ENCODE measurements at regions not wholly inside any gene's neighbourhood (a gene's known extent, or its start where the extent isn't known, plus 50 kb on each side); places are given as distances from the start of the nearest gene placed in this dataset.

- no peaks in the 10 kb centered on the region for H3K4me1 Mint-ChIP-seq
- no peak for TF ChIP-seq CTCF (IDR thresholded peaks at IDR 0.05; ENCODE audit: unreplicated experiment)
- H3K4me3 Mint-ChIP-seq = no peak overlapping the region
- H3K27ac Mint-ChIP-seq = no peak overlapping the region
- H3K27me3 Mint-ChIP-seq (ENCODE audit: low read depth) = no peaks in the 10 kb centered on the region
- no peaks in the 10 kb centered on the region for H3K36me3 Mint-ChIP-seq
- peaks cover 21% of the 10 kb centered on the region for H3K9me3 Mint-ChIP-seq
- no peak for DNase-seq (ENCODE audit: low spot score in 2 of 2, unreplicated experiment in 2 of 2)
Measured at GRCh38 chr14:75350505-75351060, 72.0 kb downstream of the FOS start.

GRCh38 chr14:75359098-75359497, 68.7 kb upstream of the JDP2 start:
- H3K27me3 Mint-ChIP-seq (ENCODE audit: low read depth) = peaks cover 4% of the 10 kb centered on the region
- H3K9me3 Mint-ChIP-seq = no peaks in the 10 kb centered on the region
- no peak overlapping the region for H3K4me3 Mint-ChIP-seq
- no peak for TF ChIP-seq CTCF (IDR thresholded peaks at IDR 0.05; ENCODE audit: unreplicated experiment)
- DNase-seq (ENCODE audit: low spot score in 2 of 2, unreplicated experiment in 2 of 2) = no peak
- H3K36me3 Mint-ChIP-seq = no peaks in the 10 kb centered on the region
- no peaks in the 10 kb centered on the region for H3K4me1 Mint-ChIP-seq
- no peak overlapping the region for H3K27ac Mint-ChIP-seq

GRCh38 chr14:75361041-75361440, 66.8 kb upstream of the JDP2 start:
- no peak for TF ChIP-seq CTCF (IDR thresholded peaks at IDR 0.05; ENCODE audit: unreplicated experiment)
- Mint-ChIP-seq H3K9me3 (no peaks in the 10 kb centered on the region), H3K4me1 (no peaks in the 10 kb centered on the region), H3K4me3 (no peak overlapping the region), H3K27me3 (ENCODE audit: low read depth) (peaks cover 13% of the 10 kb centered on the region), H3K27ac (no peak overlapping the region), H3K36me3 (no peaks in the 10 kb centered on the region)
- DNase-seq (ENCODE audit: low spot score in 2 of 2, unreplicated experiment in 2 of 2) = no peak

- Mint-ChIP-seq H3K9me3 (no peaks in the 10 kb centered on the region), H3K4me1 (no peaks in the 10 kb centered on the region), H3K36me3 (no peaks in the 10 kb centered on the region), H3K27me3 (ENCODE audit: low read depth) (peaks cover 13% of the 10 kb centered on the region), H3K4me3 (no peak overlapping the region), H3K27ac (no peak overlapping the region)
- no peak for TF ChIP-seq CTCF (IDR thresholded peaks at IDR 0.05; ENCODE audit: unreplicated experiment)
- no peak for DNase-seq (ENCODE audit: low spot score in 2 of 2, unreplicated experiment in 2 of 2)
Measured at GRCh38 chr14:75361751-75362433, 65.9 kb upstream of the JDP2 start.

GRCh38 chr14:75363130-75363529, 64.7 kb upstream of the JDP2 start:
- Mint-ChIP-seq H3K27me3 (ENCODE audit: low read depth) (peaks cover 13% of the 10 kb centered on the region), H3K36me3 (no peaks in the 10 kb centered on the region), H3K9me3 (no peaks in the 10 kb centered on the region), H3K27ac (no peak overlapping the region), H3K4me1 (no peaks in the 10 kb centered on the region), H3K4me3 (no peak overlapping the region)
- DNase-seq (ENCODE audit: low spot score in 2 of 2, unreplicated experiment in 2 of 2) = no peak
- no peak for TF ChIP-seq CTCF (IDR thresholded peaks at IDR 0.05; ENCODE audit: unreplicated experiment)
